Stimulated activated CD8-positive, alpha-beta memory T cell treated with anti-CD3 and anti-CD28 coated beads, Interleukin-7, amount 100 ng/mL, for 24 hours (primary cell): ENCODE measurements at regions not wholly inside any gene's neighbourhood (a gene's known extent, or its start where the extent isn't known, plus 50 kb on each side); places are given as distances from the start of the nearest gene placed in this dataset.
"Not testable (repeated sequence)": the region's sequence is repeated elsewhere in the genome, so short reads cannot be mapped to it uniquely, and the experiment has no call there.

ENCODE experiments used
- DNase-seq: peaks from one replicate; pipeline ENCODE4 v3.0.0-alpha.2; 2020; ENCODE audit warnings: low read depth

DNA sequence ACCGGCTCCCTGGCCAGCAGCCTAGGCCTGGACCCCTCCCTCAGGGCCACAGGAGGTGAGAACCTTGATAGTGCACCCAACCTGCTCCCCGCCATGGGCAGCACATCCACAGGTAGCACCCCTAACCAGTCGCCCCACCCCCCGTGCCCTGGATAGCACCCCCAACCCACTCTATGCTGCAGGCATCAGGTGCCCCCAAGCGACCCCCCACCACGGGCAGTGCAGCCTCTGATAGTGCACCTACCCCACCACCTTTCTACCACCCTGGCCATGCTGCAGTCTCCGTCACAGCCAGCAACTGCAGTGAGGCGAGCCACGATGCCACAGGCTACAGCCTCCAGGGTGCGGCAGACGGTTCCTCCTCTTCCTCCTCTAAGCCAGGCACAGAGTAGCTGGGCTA, 55.6 kb downstream of the SOWAHC start:
- DNase-seq = no peak

- no peak for DNase-seq
Measured at GRCh38 chr2:109670556-109671411, 56.6 kb downstream of the SOWAHC start.

GRCh38 chr2:109674894-109675534, 60.9 kb downstream of the SOWAHC start:
- no peak for DNase-seq

- DNase-seq = no peak
Measured at GRCh38 chr2:109675666-109676345, 61.6 kb downstream of the SOWAHC start.

- no peak for DNase-seq
Measured at GRCh38 chr2:109676346-109676902, 62.3 kb downstream of the SOWAHC start.

GRCh38 chr2:109677121-109677731, 63.1 kb downstream of the SOWAHC start:
- not testable (repeated sequence) for DNase-seq

- no peak for DNase-seq
Measured at GRCh38 chr2:109677835-109678580, 63.8 kb downstream of the SOWAHC start.

- not testable (repeated sequence) for DNase-seq
Measured at GRCh38 chr2:109678724-109679201, 64.6 kb downstream of the SOWAHC start.

- DNase-seq = no peak
Measured at GRCh38 chr2:109679225-109679624, 65.1 kb downstream of the SOWAHC start.

DNA sequence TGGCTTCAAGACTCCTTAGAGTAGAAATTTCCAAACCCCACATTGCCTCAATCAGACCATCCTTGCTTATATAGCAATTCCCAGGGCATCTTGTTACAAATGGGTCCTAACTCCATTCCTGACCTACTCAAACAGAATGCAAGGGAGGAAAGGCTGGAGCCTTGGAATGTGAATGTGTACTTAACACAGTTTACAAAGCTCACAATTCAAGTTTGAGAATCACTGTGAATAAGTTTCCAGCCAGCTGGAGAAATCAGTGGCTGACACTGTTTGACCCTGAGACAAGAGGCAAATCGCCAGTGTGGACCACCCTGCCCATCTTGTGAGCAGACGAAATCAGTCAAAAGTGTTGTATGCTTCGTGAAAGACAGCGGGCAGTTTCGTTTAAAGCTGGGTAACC, 65.5 kb downstream of the SOWAHC start:
- no peak for DNase-seq

GRCh38 chr2:109680523-109681297, 66.5 kb downstream of the SOWAHC start:
- DNase-seq = no peak

DNA sequence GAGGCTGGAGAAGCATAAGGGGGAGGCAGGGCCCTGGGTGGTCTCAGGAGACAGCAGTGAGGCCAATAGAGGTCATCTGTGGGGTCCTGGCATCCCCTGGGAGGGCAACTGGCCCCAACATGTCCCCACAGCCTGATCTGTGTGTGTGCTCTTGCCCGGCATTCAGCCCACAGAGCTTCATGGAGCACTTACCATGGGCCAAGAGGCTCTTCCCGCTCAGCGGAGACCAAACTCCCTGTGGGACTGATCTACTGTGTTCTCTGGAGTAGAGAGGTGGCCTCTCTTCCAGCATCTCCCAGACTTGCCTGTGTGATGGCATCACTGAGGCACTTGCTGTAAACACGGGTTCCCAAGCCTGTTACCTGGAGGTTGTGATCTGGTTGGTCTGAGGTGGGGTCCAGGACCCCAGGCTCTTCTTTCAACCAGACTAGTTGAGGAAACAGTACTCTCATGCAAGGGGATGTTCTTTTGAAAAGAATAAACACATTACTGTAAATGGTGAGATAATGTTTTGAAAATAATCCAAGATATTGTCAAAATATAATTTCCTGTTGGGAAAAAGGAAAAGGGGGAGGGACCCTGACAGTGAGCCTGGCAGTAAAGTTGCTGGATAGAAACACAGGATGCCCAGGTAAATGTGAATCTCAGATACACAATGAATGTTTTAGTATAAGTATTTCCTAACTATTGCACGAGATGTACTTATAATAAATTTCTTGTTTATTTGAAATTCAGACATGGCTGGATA, 67.6 kb downstream of the SOWAHC start:
- DNase-seq = no peak

GRCh38 chr2:109683452-109683851, 69.3 kb downstream of the SOWAHC start:
- no peak for DNase-seq

DNA sequence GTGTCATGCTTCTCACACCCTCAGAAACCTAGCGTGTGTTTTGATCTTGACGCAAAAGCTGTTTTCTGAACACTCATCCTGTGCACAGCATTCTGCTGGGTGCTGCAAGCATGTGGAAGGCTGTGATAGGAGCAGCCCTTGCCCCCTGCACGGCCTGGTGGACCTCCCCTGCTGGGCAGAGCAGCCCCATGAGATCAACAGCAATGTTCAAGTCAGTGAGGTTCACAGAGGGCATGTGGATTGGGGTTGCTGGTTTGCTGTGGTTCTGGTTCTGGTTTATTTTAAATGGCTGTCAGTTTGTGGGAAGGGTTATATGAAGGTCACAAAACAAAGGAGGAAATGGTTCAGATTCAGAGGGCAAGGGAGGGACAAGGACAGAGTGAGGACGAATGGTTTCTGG, 71.3 kb downstream of the SOWAHC start:
- no peak for DNase-seq

DNA sequence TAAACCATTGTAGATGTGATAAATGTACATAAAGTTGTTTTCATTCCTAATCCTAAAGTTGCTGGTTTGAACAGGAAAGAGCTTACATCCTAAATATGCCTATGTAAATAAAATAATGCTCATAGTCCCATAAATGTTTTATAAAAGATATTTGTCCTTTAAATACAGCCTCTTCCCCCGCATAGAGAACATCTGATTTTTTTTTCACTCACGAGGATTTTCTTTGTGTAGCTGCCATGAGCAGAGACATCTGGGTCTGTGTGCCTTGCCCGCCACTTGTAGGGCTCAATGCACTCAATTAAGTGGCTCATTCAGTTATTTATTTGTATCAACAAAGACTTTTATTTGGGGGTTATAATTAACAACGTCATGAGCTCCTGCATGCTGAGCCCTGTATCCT, 72.8 kb downstream of the SOWAHC start:
- DNase-seq = no peak

DNA sequence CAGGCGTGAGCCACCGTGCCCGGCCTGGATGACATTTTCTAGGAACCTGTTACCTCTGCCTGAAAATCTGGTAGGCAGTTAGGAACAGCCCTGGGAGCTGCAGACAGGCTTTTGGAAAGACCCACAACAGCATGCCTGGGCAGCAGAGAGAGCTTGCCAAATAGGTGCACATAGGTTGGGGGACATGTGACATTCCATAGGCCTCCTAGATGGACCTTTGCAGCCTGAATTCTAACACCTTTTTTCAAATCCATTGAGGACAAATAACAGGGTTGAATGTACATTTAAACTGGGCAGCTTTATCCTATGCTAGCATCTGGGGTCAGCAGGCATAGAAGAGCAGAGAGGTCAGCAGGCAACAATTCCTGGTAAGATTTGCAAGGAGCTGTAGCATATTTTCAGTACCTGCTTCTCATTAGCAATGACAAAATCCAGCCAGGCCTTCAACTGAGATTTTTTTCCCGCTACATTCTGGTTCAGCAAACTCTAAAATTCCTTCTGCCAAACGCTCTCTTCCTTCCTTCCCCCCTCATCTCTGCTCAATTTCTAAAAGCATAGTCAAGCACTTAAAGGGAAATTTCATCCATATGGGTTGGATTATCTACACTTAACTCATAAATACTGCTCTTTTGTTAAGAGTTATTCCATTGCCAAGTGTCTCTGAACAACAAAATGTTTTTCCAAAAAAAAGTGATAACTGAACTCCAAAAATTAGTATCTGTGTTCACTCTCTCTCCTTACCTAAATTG, 75.2 kb downstream of the SOWAHC start:
- DNase-seq = no peak

DNA sequence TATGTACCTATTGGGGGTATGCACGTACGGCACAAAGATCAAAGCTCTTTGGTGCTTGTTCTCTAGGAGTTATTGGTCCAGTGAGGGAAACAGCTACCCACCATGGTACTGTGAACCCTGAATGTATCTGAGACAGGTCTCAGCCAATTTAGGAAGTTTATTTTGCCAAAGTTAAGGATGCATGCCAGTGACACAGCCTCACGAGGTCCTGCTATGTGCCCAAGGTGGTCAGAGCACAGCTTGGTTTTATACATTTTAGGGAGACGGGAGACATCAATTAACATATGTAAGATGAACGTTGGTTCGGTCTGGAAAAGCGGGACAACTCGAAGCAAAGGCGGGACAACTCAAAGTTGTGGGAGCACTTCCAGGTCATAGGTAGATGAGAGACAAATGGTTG, 75.8 kb downstream of the SOWAHC start:
- no peak for DNase-seq

- no peak for DNase-seq
Measured at GRCh38 chr2:109690457-109690821, 76.3 kb downstream of the SOWAHC start.
